ENCODE measurements at regions not wholly inside any gene's neighbourhood (a gene's known extent, or its start where the extent isn't known, plus 50 kb on each side); places are given as distances from the start of the nearest gene placed in this dataset.

DNA sequence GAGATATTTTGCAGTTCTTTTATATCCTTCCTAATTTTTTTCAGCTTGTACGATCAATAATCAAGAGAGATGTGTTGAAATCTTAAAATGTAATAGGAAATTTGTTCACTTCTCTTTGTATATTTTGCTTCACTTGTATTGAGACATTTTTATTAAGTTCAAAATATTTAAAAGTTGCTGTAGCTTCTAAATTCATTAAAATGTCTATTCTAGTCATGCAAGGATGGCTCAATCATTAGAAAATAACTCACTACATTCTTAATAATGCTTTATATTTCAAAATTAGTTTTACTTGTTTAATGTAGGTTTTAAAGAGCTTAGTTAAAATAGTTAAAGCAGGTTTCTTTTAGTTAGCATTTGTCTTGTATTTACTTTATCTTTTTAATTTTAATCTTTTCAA is 308.4 kb downstream of the CYRIA start:
- TF ChIP-seq ZFX (IDR thresholded peaks at IDR 0.05; ENCODE audit: borderline replicate concordance): no peak
- TF ChIP-seq, protein P1, sequence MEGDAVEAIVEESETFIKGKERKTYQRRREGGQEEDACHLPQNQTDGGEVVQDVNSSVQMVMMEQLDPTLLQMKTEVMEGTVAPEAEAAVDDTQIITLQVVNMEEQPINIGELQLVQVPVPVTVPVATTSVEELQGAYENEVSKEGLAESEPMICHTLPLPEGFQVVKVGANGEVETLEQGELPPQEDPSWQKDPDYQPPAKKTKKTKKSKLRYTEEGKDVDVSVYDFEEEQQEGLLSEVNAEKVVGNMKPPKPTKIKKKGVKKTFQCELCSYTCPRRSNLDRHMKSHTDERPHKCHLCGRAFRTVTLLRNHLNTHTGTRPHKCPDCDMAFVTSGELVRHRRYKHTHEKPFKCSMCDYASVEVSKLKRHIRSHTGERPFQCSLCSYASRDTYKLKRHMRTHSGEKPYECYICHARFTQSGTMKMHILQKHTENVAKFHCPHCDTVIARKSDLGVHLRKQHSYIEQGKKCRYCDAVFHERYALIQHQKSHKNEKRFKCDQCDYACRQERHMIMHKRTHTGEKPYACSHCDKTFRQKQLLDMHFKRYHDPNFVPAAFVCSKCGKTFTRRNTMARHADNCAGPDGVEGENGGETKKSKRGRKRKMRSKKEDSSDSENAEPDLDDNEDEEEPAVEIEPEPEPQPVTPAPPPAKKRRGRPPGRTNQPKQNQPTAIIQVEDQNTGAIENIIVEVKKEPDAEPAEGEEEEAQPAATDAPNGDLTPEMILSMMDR (IDR thresholded peaks at IDR 0.05): no peak

All from 22Rv1 (cell line).